ENCODE measurements at regions not wholly inside any gene's neighbourhood (a gene's known extent, or its start where the extent isn't known, plus 50 kb on each side); places are given as distances from the start of the nearest gene placed in this dataset.

- TF ChIP-seq POLR2A (IDR thresholded peaks at IDR 0.05), result no peak
- no peak for TF ChIP-seq POLR2AphosphoS5 (IDR thresholded peaks at IDR 0.05)
- no peak for TF ChIP-seq CTCF (IDR thresholded peaks at IDR 0.05)
Measured at GRCh38 chr10:91743465-91743864, 54.8 kb upstream of the TNKS2 start.
